Prostate gland (tissue), 2 donors: ENCODE measurements at regions not wholly inside any gene's neighbourhood (a gene's known extent, or its start where the extent isn't known, plus 50 kb on each side); places are given as distances from the start of the nearest gene placed in this dataset.

Source experiments
- CTCF ChIP-seq, 4 experiments: fragments of 200-600 bp in 2 of 4; fragments of 450-650 bp in 2 of 4; sonication (generic) in 2 of 4; IDR thresholded peaks; 1 replicate in 3 of 4; 2 replicates in 1 of 4; pipeline ENCODE4 v1.5.1; 2016 to 2019; ENCODE audit warnings: antibody characterized with exemption in 4 of 4, mild to moderate bottlenecking in 2 of 4, moderate library complexity in 2 of 4
- POLR2A ChIP-seq: fragments of 450-650 bp; IDR thresholded peaks from one replicate; pipeline ENCODE4 v1.6.1; 2016; ENCODE audit warnings: antibody characterized with exemption, mild to moderate bottlenecking

DNA sequence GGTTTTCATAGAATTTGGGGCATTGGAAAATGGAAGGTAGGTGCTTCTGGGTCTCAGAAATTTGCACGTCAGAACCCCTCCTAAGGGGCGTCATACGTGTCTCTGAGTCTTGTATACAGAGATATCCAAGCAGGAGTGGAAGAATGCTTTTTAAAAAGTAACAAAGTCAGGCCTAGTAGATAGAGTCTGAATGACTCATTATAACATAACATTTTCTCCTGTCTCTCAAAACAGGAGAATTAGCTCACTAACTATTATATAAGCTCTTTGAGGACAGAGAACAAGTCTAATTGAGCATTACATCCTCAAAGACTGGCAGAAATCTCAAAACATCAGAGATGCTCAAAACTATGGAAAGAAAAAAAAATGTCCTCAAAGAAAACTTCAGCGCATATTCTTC lies 86.1 kb upstream of the CCL2 start:
- TF ChIP-seq POLR2A (no peak), CTCF (IDR thresholded peaks at IDR 0.05) (no peak)
